Retinal pigment epithelial cell (primary cell): ENCODE measurements at regions not wholly inside any gene's neighbourhood (a gene's known extent, or its start where the extent isn't known, plus 50 kb on each side); places are given as distances from the start of the nearest gene placed in this dataset.

Experiments used
- DNase-seq: peaks from one replicate; pipeline ENCODE4 v3.0.0-alpha.2; 2010; ENCODE audit warnings: low read depth
- H3K4me3 ChIP-seq: 2 replicates; pipeline ENCODE4 v1.5.1; 2011; ENCODE audit warnings: mild to moderate bottlenecking, low read length, control low read depth, moderate library complexity
- TF ChIP-seq, protein P1 (sequence below): conservative IDR thresholded peaks from 2 replicates; pipeline ENCODE4 v1.5.1; 2011; ENCODE audit warnings: low read depth, low read length, control low read depth, inconsistent platforms

DNA sequence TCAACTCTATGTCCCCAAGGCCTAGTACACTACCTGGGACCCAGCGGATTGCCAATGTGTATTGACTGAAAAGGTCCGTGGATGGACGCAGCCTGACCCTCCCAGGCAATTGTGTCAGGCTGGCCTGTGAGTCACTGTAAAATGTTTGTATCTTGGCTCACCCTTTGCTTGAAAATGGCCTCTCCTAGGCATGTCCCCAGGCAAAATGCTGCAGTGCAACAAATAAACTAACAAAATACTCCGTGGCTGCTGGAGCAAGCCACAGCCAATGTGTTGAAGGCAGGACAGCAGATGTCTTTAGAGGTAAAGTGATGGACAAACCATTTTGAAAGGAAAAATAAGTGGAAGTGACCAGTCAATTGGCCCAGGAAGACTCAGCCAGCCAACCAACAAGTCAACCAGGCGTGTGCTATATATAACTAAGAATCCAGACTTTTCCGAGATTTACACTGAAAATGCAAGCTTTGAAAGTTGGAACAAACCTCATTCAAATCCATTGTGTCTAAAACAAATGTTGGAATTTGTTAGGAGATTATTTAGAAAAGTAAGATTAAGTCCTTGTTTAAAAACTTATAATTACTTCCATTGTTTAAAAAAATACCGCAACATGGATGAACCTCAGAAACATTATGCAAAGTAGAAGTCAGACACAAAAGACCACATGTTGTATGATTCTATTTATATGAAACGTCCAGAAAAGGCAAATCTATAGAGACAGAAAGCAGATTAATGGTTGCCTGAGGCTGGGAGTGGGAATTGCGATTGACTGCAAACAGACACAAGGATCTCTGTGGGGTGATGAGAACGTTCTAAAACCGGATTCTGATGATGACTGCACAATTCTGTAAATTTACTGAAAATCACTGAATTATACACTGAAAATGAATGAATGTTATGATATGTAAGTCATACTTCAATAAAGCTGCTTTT lies 191.2 kb downstream of the TLE3 start:
- H3K4me3 ChIP-seq: no peak overlapping the region
- no peak for DNase-seq
- TF ChIP-seq, protein P1, sequence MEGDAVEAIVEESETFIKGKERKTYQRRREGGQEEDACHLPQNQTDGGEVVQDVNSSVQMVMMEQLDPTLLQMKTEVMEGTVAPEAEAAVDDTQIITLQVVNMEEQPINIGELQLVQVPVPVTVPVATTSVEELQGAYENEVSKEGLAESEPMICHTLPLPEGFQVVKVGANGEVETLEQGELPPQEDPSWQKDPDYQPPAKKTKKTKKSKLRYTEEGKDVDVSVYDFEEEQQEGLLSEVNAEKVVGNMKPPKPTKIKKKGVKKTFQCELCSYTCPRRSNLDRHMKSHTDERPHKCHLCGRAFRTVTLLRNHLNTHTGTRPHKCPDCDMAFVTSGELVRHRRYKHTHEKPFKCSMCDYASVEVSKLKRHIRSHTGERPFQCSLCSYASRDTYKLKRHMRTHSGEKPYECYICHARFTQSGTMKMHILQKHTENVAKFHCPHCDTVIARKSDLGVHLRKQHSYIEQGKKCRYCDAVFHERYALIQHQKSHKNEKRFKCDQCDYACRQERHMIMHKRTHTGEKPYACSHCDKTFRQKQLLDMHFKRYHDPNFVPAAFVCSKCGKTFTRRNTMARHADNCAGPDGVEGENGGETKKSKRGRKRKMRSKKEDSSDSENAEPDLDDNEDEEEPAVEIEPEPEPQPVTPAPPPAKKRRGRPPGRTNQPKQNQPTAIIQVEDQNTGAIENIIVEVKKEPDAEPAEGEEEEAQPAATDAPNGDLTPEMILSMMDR: no peak

- no peak for DNase-seq
- H3K4me3 ChIP-seq: no peak overlapping the region
- TF ChIP-seq, protein P1: no peak
These were observed 189.7 kb downstream of the TLE3 start for GRCh38 chr15:69908060-69908459.

DNA sequence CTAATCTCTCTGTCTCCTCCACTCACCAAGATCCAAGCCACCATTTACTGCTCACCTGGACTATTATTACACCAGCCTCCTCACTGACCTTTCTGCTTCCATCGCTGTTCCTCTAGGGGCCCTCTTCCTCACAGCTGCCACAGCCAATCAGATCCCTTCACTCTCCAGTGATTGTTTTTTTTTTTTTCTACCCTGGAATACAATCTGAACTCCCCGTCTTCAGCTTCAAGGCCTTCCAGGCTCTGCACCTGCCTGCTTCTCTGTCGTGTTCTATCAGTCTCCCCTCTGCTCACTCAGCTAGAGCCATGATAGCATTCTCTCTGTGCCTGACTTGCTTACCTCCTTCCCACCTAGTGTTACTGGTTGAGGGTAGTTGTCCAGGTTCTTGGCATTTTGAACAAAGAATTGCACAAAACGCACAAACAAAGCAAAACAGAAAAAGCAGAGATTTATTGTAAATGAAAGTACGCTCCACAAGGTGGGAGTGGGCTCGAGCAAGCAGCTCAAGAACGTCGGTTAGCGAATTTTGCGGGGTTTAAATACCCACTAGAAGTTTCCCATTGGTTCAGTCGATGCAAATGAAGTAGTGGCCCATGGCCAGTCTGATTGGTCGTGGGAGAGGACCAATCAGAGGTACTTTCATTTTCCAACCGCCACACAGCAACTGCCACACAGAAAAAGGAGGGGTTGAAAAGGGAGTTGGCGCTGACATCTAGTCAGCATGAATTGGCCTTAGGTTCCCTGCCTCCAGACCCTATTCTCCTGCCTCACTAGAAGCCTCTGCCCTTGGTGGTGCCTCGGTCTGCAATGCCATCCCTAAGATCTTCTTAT lies 188.9 kb downstream of the TLE3 start:
- DNase-seq: no peak
- TF ChIP-seq, protein P1: no peak
- no peak overlapping the region for H3K4me3 ChIP-seq

GRCh38 chr15:69909719-69910444 lies 187.8 kb downstream of the TLE3 start:
- no peak for DNase-seq
- TF ChIP-seq, protein P1: no peak
- no peak overlapping the region for H3K4me3 ChIP-seq

GRCh38 chr15:69910514-69910913 lies 187.2 kb downstream of the TLE3 start:
- no peak for DNase-seq
- H3K4me3 ChIP-seq: no peak overlapping the region
- TF ChIP-seq, protein P1: no peak

DNA sequence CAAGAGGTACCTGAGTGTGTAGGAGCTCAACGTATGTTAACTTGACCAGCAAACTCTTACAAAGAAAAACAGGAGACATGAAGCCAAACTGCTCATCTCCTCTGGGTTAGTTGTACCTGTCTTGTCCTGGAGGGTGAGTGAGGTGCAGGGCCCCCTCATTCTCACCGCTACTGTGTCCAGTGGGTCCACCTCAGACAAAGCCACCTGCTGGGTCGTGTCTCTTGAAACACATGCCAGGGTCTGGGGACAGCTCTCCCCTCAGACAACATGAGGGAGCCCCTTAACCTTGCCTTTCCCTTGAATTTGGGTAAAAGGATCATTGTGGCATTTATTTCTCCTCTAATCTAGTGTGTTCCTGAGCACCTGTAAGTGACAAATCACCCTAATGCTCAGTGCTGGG lies 185.6 kb downstream of the TLE3 start:
- TF ChIP-seq, protein P1: no peak
- H3K4me3 ChIP-seq: no peak overlapping the region
- no peak for DNase-seq
